ENCODE measurements at regions not wholly inside any gene's neighbourhood (a gene's known extent, or its start where the extent isn't known, plus 50 kb on each side); places are given as distances from the start of the nearest gene placed in this dataset.

DNA sequence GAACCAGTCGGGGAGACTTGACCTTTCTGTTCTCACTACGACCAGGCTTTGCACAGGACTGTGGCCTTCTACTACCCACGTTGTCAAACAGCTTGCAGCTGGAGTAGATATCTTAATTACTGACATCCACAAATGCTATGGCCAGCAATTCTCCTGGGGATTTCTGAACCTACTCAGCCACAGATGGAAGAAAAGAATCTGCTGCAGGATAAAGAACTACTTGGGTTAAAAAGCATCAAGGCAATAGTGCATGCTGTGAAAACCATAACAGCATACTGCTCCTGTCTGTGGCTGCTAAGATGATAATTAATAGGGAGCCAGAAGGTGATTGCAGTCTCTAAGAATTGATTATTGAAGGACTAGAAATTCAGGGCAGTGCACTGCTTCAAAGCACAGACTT lies 859.2 kb upstream of the SEMA6D start:
- H3K4me3 ChIP-seq (ENCODE audit: low read depth in 1 of 2, low read length in 1 of 2), result no peak overlapping the region
- H3K27ac ChIP-seq, result no peak overlapping the region
- H3K4me1 ChIP-seq (ENCODE audit: control insufficient read depth in 1 of 2, insufficient read depth in 1 of 2, low read depth in 1 of 2, low read length in 1 of 2), result no peaks in the 10 kb centered on the region
- TF ChIP-seq, protein P1, sequence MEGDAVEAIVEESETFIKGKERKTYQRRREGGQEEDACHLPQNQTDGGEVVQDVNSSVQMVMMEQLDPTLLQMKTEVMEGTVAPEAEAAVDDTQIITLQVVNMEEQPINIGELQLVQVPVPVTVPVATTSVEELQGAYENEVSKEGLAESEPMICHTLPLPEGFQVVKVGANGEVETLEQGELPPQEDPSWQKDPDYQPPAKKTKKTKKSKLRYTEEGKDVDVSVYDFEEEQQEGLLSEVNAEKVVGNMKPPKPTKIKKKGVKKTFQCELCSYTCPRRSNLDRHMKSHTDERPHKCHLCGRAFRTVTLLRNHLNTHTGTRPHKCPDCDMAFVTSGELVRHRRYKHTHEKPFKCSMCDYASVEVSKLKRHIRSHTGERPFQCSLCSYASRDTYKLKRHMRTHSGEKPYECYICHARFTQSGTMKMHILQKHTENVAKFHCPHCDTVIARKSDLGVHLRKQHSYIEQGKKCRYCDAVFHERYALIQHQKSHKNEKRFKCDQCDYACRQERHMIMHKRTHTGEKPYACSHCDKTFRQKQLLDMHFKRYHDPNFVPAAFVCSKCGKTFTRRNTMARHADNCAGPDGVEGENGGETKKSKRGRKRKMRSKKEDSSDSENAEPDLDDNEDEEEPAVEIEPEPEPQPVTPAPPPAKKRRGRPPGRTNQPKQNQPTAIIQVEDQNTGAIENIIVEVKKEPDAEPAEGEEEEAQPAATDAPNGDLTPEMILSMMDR (IDR thresholded peaks at IDR 0.05), result no peak
- H3K27me3 ChIP-seq, result no peaks in the 10 kb centered on the region
- H3K36me3 ChIP-seq, result no peaks in the 10 kb centered on the region
- no peaks in the 10 kb centered on the region for H3K9me3 ChIP-seq

DNA sequence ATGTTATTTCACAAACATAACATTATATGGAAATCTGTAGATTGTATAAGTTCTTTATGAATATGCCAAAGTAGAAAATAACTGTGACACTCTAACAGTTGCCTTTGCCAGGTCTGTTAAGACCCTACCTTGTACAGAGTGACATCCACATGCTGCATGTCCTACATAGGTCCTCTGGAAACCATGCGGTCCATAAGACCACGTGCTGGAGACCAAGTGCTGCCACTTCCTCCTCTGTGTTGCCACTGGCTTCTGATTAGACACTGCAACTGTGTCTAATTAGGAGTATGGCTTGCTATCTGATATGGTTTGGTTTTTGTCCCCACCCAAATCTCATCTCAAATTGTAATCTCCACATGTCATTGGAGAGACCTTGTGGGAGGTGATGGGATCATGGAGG lies 855.5 kb upstream of the SEMA6D start:
- Histone ChIP-seq H3K9me3 (no peaks in the 10 kb centered on the region), H3K27ac (no peak overlapping the region), H3K36me3 (no peaks in the 10 kb centered on the region), H3K4me1 (ENCODE audit: control insufficient read depth in 1 of 2, insufficient read depth in 1 of 2, low read depth in 1 of 2, low read length in 1 of 2) (no peaks in the 10 kb centered on the region), H3K4me3 (ENCODE audit: low read depth in 1 of 2, low read length in 1 of 2) (no peak overlapping the region), H3K27me3 (no peaks in the 10 kb centered on the region)
- TF ChIP-seq, protein P1 (IDR thresholded peaks at IDR 0.05), result no peak

DNA sequence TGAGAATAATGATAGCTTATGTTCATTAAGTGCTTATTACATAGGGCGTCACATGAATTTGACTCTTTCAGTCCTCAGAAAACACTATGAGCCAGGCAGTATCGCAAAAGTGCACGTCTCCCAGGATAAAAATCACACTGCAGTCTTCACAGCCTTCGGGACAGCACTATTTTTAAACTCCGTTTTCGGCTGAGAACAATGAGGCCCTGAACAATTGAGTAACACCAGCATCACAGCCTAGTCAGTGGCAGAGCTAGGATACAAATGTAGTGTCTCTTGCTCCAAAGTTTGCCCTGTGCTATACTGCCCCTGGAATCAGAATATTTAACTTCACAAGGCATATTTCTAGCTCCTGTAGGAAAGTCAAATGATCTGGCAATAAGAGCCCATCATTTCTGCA lies 852.1 kb upstream of the SEMA6D start:
- Histone ChIP-seq H3K36me3 (no peaks in the 10 kb centered on the region), H3K4me1 (ENCODE audit: control insufficient read depth in 1 of 2, insufficient read depth in 1 of 2, low read depth in 1 of 2, low read length in 1 of 2) (no peaks in the 10 kb centered on the region), H3K27ac (no peak overlapping the region), H3K4me3 (ENCODE audit: low read depth in 1 of 2, low read length in 1 of 2) (no peak overlapping the region), H3K27me3 (no peaks in the 10 kb centered on the region), H3K9me3 (no peaks in the 10 kb centered on the region)
- TF ChIP-seq, protein P1 (IDR thresholded peaks at IDR 0.05), result no peak

DNA sequence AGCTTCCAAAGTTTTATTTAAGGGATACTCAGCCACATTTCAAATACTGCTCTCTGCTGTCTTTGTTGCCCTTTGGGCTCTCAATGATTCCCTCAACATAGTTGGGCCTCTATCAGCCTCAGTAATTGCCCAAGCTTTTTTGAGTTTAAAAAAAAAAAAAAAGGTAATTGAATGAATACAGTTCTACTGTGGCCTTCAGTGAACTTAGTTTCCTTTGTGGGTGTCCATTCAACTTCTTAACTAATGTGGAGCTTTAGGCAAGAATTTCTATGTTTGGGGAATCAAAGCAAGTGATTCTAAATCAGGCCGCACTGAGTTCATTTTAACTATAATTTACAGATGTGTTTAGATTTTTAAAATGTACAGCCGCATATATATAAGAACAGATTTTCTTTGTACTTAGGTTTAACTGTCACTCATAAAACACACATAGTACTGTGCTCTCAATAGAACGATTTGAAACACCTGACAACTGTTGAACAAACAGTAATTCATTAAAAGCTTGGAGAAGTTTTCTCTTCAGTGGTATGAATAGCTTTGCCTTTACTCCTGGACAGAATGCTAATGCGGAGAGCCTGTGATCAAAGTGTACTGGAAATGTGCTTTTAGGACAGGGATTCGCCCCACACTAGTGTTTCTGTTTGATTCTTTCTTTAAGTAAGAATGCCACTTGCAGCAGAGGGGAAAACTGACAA lies 844.9 kb upstream of the SEMA6D start:
- no peak overlapping the region for H3K27ac ChIP-seq
- H3K4me1 ChIP-seq (ENCODE audit: control insufficient read depth in 1 of 2, insufficient read depth in 1 of 2, low read depth in 1 of 2, low read length in 1 of 2), result no peaks in the 10 kb centered on the region
- no peaks in the 10 kb centered on the region for H3K27me3 ChIP-seq
- H3K36me3 ChIP-seq, result no peaks in the 10 kb centered on the region
- no peak overlapping the region for H3K4me3 ChIP-seq (ENCODE audit: low read depth in 1 of 2, low read length in 1 of 2)
- TF ChIP-seq, protein P1 (IDR thresholded peaks at IDR 0.05), result no peak
- H3K9me3 ChIP-seq, result no peaks in the 10 kb centered on the region

DNA sequence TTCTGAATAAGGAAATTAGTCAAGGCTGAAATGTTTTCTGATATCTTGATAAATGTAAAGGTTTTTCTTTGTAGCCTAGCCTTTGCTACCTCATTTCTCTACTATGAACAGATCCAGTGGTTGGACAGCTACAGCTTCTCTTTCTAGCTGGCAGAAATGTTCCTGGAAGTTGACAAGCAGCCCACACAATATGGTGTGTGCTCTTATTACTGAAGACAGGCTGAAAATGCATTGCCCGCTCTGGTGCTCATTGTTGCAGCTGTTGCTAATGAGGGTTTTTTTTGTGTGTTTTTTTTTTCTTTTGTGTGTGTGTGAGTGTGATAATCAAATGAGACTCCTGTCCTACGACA lies 844.3 kb upstream of the SEMA6D start:
- Histone ChIP-seq H3K27me3 (no peaks in the 10 kb centered on the region), H3K36me3 (no peaks in the 10 kb centered on the region), H3K9me3 (no peaks in the 10 kb centered on the region), H3K4me3 (ENCODE audit: low read depth in 1 of 2, low read length in 1 of 2) (no peak overlapping the region), H3K27ac (no peak overlapping the region), H3K4me1 (ENCODE audit: control insufficient read depth in 1 of 2, insufficient read depth in 1 of 2, low read depth in 1 of 2, low read length in 1 of 2) (no peaks in the 10 kb centered on the region)
- TF ChIP-seq, protein P1 (IDR thresholded peaks at IDR 0.05), result no peak

Measured in neutrophil (primary cell).